DND-41 (cell line): ENCODE measurements at regions not wholly inside any gene's neighbourhood (a gene's known extent, or its start where the extent isn't known, plus 50 kb on each side); places are given as distances from the start of the nearest gene placed in this dataset.

ENCODE experiments used
- ATAC-seq: fragments of 200-7000 bp; cut with Tn5 transposase; 3 replicates; pipeline ENCODE4 v1.9.1; 2021; ENCODE audit warnings: low read depth; ENCODE audit not compliant: insufficient read depth
- DNase-seq: peaks from one replicate; pipeline ENCODE4 v3.0.0-alpha.2; 2020
- H2AFZ ChIP-seq: 2 replicates; pipeline ENCODE4 v1.6.0; 2012; ENCODE audit warnings: low read depth, low read length
- H3K27ac ChIP-seq: 2 replicates; pipeline ENCODE4 v1.5.1; 2012; ENCODE audit warnings: low read length, inconsistent platforms
- H3K27me3 ChIP-seq: fragments of 200-600 bp; sonication (generic); 2 replicates; pipeline ENCODE4 v1.6.0; 2012; ENCODE audit warnings: low read length, mild to moderate bottlenecking, inconsistent platforms; ENCODE audit not compliant: insufficient read depth, poor library complexity
- H3K36me3 ChIP-seq: 2 replicates; pipeline ENCODE4 v1.5.1; 2012; ENCODE audit warnings: low read length, inconsistent platforms; ENCODE audit not compliant: insufficient read depth
- H3K4me1 ChIP-seq: 2 replicates; pipeline ENCODE4 v1.5.1; 2012; ENCODE audit warnings: mild to moderate bottlenecking, low read length; ENCODE audit not compliant: insufficient read depth
- H3K4me2 ChIP-seq: 2 replicates; pipeline ENCODE4 v1.6.0; 2012; ENCODE audit warnings: mild to moderate bottlenecking, moderate library complexity, low read length, inconsistent platforms; ENCODE audit not compliant: insufficient read depth
- H3K4me3 ChIP-seq, 2 experiments: fragments of 200-600 bp in 1 of 2; shearing (Covaris generic) in 1 of 2; 2 replicates each; pipeline ENCODE4 v1.5.1; 2012 to 2016; ENCODE audit warnings: inconsistent platforms in 2 of 2, low read length in 2 of 2, mild to moderate bottlenecking in 2 of 2, low read depth in 1 of 2, moderate library complexity in 1 of 2
- H3K79me2 ChIP-seq: 2 replicates; pipeline ENCODE4 v1.6.0; 2012; ENCODE audit warnings: low read length, inconsistent platforms; ENCODE audit not compliant: insufficient read depth
- H3K9ac ChIP-seq: 2 replicates; pipeline ENCODE4 v1.6.0; 2012; ENCODE audit warnings: low read depth, mild to moderate bottlenecking, inconsistent platforms, low read length, moderate library complexity
- H3K9me3 ChIP-seq: 2 replicates; pipeline ENCODE4 v1.5.1; 2012; ENCODE audit warnings: low read length, moderate library complexity, mild to moderate bottlenecking, inconsistent platforms; ENCODE audit not compliant: insufficient read depth, severe bottlenecking
- H4K20me1 ChIP-seq: 2 replicates; pipeline ENCODE4 v1.6.0; 2012; ENCODE audit warnings: low read length; ENCODE audit not compliant: insufficient read depth
- CTCF ChIP-seq: IDR thresholded peaks from 2 replicates; pipeline ENCODE4 v1.5.1; 2012; ENCODE audit warnings: borderline replicate concordance, low read length, moderate library complexity, mild to moderate bottlenecking; ENCODE audit not compliant: poor library complexity, severe bottlenecking; ENCODE audit errors: extremely low read depth
- EZH2 ChIP-seq: IDR thresholded peaks from 3 replicates; pipeline ENCODE4 v1.6.1; 2012; ENCODE audit warnings: borderline replicate concordance, low read depth, mild to moderate bottlenecking, moderate library complexity, low read length, inconsistent platforms; ENCODE audit not compliant: severe bottlenecking

DNA sequence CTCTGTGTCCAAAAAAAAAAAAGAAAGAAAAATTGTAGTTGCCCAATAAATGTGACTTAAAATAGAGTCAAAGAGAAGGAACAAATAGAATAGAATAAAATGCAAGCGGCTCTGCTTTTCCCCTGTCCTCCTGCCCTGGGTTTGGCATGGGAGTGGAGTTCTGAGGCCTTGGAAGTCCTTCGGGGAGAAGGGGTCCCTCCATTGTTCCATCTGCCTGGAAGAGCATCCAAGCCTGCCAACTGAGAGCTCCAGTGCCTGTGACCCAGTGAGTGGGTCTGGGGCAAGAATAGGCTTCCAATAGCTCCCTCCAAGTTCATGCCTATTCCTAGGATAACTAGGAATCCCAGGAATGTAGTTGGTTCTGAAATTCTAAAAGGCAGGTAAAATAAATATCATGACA is 321.4 kb downstream of the MYCN start:
- ATAC-seq: no peak
- no peaks in the 10 kb centered on the region for H3K36me3 ChIP-seq
- H3K27ac ChIP-seq: no peak overlapping the region
- no peak overlapping the region for H3K4me2 ChIP-seq
- no peak overlapping the region for H3K9ac ChIP-seq
- H3K4me1 ChIP-seq: peaks cover 9% of the 10 kb centered on the region
- H3K79me2 ChIP-seq: no peaks in the 10 kb centered on the region
- no peaks in the 10 kb centered on the region for H3K9me3 ChIP-seq
- TF ChIP-seq CTCF (no peak), EZH2 (no peak)
- no peak for DNase-seq
- H3K4me3 ChIP-seq: no peak overlapping the region
- H2AFZ ChIP-seq: no peak overlapping the region
- H3K27me3 ChIP-seq: no peaks in the 10 kb centered on the region
- no peaks in the 10 kb centered on the region for H4K20me1 ChIP-seq

DNA sequence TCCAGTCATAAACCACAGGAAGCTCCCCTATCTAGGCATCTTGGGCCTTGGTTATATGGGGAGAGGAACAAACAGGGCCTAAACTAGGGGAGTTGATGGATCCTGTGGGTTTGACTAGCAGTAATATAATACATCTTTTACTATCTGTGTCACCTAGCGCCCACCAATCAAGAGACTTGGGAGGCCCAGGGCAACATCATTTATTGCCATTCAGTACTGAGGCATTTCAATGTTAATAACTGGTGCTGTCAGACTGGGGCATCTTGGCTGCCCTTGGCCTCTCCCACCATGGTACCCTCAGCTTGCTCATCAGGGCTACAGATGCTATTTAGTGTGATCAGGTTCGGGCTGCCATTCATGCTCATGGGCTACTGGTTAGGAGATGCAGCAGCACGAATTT is 320.7 kb downstream of the MYCN start:
- Histone ChIP-seq H2AFZ (no peak overlapping the region), H3K4me2 (no peak overlapping the region), H3K27ac (no peak overlapping the region), H3K79me2 (no peaks in the 10 kb centered on the region), H3K9ac (no peak overlapping the region), H3K27me3 (no peaks in the 10 kb centered on the region), H3K4me3 (no peak overlapping the region), H4K20me1 (no peaks in the 10 kb centered on the region), H3K4me1 (peaks cover 11% of the 10 kb centered on the region), H3K36me3 (no peaks in the 10 kb centered on the region), H3K9me3 (no peaks in the 10 kb centered on the region)
- no peak for DNase-seq
- ATAC-seq: no peak
- TF ChIP-seq CTCF (no peak), EZH2 (no peak)

- Histone ChIP-seq H3K27me3 (no peaks in the 10 kb centered on the region), H3K4me2 (no peak overlapping the region), H3K79me2 (no peaks in the 10 kb centered on the region), H4K20me1 (no peaks in the 10 kb centered on the region), H2AFZ (no peak overlapping the region), H3K9me3 (no peaks in the 10 kb centered on the region), H3K9ac (no peak overlapping the region), H3K4me1 (peaks cover 11% of the 10 kb centered on the region), H3K36me3 (no peaks in the 10 kb centered on the region), H3K27ac (no peak overlapping the region), H3K4me3 (no peak overlapping the region)
- no peak for TF ChIP-seq EZH2
- no peak for TF ChIP-seq CTCF
- no peak for DNase-seq
- ATAC-seq: no peak
These were observed 319.9 kb downstream of the MYCN start for GRCh38 chr2:16260041-16260830.

DNA sequence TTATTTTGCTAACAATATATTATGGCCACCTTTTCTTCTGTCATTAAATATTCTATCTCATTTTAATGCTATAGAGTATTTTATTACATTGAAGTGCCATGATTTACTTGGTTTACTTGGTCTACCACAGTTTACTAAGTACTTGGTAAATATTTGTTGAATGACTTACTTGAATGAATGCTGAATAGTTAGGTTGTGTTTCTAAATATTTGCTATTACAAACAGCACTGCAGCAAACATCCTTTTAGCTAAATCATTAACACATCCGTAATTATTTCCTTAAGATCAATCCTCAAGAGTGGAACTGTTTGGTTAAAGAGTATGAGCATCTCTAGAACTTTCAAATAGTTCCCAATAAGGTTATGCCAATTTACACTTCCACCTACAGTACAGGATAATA is 318.7 kb downstream of the MYCN start:
- no peak overlapping the region for H3K27ac ChIP-seq
- no peak overlapping the region for H3K9ac ChIP-seq
- peaks cover 11% of the 10 kb centered on the region for H3K4me1 ChIP-seq
- DNase-seq (no peak), ATAC-seq (no peak)
- no peaks in the 10 kb centered on the region for H4K20me1 ChIP-seq
- H3K4me3 ChIP-seq: no peak overlapping the region
- H2AFZ ChIP-seq: no peak overlapping the region
- no peaks in the 10 kb centered on the region for H3K79me2 ChIP-seq
- TF ChIP-seq EZH2 (no peak), CTCF (no peak)
- no peaks in the 10 kb centered on the region for H3K36me3 ChIP-seq
- no peaks in the 10 kb centered on the region for H3K27me3 ChIP-seq
- H3K4me2 ChIP-seq: no peak overlapping the region
- no peaks in the 10 kb centered on the region for H3K9me3 ChIP-seq
